Esophagus muscularis mucosa (tissue), 4 donors: ENCODE measurements at regions not wholly inside any gene's neighbourhood (a gene's known extent, or its start where the extent isn't known, plus 50 kb on each side); places are given as distances from the start of the nearest gene placed in this dataset.

Source experiments
- DNase-seq: peaks from one replicate; pipeline ENCODE4 v3.0.0-alpha.2; 2017; ENCODE audit errors: extremely low spot score
- H3K27ac ChIP-seq, 4 donors: fragments of 200-600 bp; sonication (generic); replicated peaks in 1 of 4; 1 replicate in 3 of 4; 2 replicates in 1 of 4; pipeline ENCODE4 v1.5.1; 2016 to 2019; ENCODE audit warnings: mild to moderate bottlenecking in 1 of 4
- H3K27me3 ChIP-seq, 4 donors: fragments of 200-600 bp; sonication (generic); one replicate each; pipeline versions ENCODE4 v1.5.1 to v1.6.0; 2016 to 2019
- H3K36me3 ChIP-seq, 4 donors: fragments of 200-600 bp; sonication (generic); one replicate each; pipeline ENCODE4 v1.5.1; 2016 to 2019
- H3K4me1 ChIP-seq, 4 donors: fragments of 200-600 bp; sonication (generic); one replicate each; pipeline ENCODE4 v1.5.1; 2016 to 2019
- H3K4me3 ChIP-seq, 4 donors: fragments of 200-600 bp; sonication (generic); 1 replicate in 2 of 4; 2 replicates in 2 of 4; pipeline ENCODE4 v1.5.1; 2016 to 2019; ENCODE audit warnings: mild to moderate bottlenecking in 4 of 4, moderate library complexity in 1 of 4
- H3K9me3 ChIP-seq, 4 donors: fragments of 200-600 bp; sonication (generic); 1 replicate in 3 of 4; 2 replicates in 1 of 4; pipeline ENCODE4 v1.5.1; 2016 to 2019
- EP300 ChIP-seq: sonication (generic); formaldehyde crosslinking; IDR thresholded peaks from one replicate; pipeline ENCODE4 v1.6.1; 2017; ENCODE audit warnings: antibody characterized with exemption
- POLR2A ChIP-seq: fragments of 450-650 bp; IDR thresholded peaks from one replicate; pipeline ENCODE4 v1.6.1; 2017; ENCODE audit warnings: antibody characterized with exemption, moderate library complexity, mild to moderate bottlenecking, low read depth
- POLR2AphosphoS5 ChIP-seq, 2 donors: sonication (generic); formaldehyde crosslinking; IDR thresholded peaks; one replicate each; pipeline ENCODE4 v1.6.1; 2017; ENCODE audit warnings: antibody characterized with exemption in 2 of 2
- WGBS: methylation state at CpG from one replicate; pipeline ENCODE4 v1.1.5; 2018; 5-methylcytosine and 5-hydroxymethylcytosine counted together
- intact Hi-C: fragments of 100-400 bp; cut with DNase I; formaldehyde crosslinking; loops from one replicate; pipeline ENCODE4 v1.15.1; 2023
- TF ChIP-seq, protein P1 (sequence below), 3 experiments: fragments of 200-600 bp in 2 of 3; fragments of 450-650 bp in 1 of 3; sonication (generic) in 2 of 3; IDR thresholded peaks; one replicate each; pipeline ENCODE4 v1.5.1; 2017 to 2019; ENCODE audit warnings: antibody characterized with exemption in 3 of 3, mild to moderate bottlenecking in 2 of 3, moderate library complexity in 1 of 3

DNA sequence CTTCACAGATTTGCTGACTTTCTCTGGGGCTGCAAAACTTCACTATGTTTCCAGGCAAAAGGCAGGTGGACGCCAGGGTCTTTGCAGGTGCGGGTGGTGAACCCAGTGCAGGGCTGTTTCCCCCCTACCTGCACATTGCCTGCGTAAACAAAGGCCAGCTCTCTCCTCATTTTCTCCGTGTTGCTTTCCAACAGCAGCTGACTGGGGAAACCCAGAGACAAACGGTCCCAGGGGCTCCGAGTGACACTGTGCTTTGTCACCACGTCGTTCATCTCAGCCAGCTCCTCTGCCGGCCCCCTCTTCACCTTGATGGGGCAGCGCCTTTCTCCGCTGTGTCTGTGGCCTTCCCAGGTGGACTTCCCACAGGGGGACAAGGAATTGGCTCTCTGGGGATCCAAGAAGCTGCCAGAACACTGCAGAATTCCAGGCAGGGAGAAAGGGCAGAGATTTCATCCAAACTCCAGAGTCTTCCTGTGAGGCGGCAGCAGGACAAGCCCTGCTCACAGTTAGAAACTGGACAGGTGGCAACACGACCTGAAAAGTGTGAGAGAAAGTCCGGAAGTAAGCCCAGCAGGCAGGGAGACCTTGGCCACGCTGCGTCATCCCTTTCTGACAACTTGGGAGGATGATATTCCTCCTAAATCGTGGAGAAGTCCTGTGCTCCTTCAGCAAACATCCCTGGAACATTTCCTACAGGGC, 1493.7 kb downstream of the TBC1D22A start:
- 57% methylated on average over 16 of the region's 17 CpGs for WGBS

DNA sequence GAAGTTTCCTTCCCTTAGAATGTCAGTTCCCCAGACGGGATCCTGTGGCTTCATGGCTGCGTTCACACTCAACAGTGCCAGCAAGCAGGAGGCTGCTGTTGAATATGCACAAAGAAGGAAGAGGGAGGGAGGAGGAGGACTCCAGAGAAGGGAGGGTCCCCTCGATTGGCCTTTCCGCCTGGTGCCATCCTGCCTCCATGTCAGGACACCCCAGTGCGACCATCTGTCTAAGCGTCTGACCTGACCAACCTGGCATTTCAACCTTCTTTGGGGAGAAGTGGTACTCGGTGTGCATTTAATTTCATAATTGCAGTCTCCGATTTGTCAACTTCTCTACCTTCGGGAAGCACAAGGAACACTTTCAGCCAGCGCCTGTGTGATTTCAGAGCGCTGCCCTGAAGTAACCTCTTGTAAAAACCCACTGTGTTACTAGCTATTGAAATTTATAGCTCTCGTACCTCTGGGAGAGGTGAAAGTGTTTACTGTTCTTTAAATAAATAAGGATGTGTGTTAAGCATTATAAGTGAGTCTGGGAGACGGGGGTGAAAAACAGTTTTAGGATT, 1491.9 kb downstream of the TBC1D22A start:
- intact Hi-C loops: no loop called here
- Histone ChIP-seq H3K4me1 (no peaks in the 10 kb centered on the region), H3K9me3 (no peaks in the 10 kb centered on the region), H3K27ac (no peak overlapping the region), H3K27me3 (peaks cover 0 to 71% (median 0%) of the 10 kb centered on the region in 4 donors), H3K4me3 (no peak overlapping the region), H3K36me3 (no peaks in the 10 kb centered on the region)
- 18% methylated on average over 13 of the region's 13 CpGs for WGBS
- DNase-seq: no peak
- TF ChIP-seq POLR2A (no peak), EP300 (no peak), POLR2AphosphoS5 (IDR thresholded peaks at IDR 0.05) (no peak)
- TF ChIP-seq, protein P1, sequence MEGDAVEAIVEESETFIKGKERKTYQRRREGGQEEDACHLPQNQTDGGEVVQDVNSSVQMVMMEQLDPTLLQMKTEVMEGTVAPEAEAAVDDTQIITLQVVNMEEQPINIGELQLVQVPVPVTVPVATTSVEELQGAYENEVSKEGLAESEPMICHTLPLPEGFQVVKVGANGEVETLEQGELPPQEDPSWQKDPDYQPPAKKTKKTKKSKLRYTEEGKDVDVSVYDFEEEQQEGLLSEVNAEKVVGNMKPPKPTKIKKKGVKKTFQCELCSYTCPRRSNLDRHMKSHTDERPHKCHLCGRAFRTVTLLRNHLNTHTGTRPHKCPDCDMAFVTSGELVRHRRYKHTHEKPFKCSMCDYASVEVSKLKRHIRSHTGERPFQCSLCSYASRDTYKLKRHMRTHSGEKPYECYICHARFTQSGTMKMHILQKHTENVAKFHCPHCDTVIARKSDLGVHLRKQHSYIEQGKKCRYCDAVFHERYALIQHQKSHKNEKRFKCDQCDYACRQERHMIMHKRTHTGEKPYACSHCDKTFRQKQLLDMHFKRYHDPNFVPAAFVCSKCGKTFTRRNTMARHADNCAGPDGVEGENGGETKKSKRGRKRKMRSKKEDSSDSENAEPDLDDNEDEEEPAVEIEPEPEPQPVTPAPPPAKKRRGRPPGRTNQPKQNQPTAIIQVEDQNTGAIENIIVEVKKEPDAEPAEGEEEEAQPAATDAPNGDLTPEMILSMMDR (IDR thresholded peaks at IDR 0.05): no peak

More for the DNA sequence above, 1493.7 kb downstream of the TBC1D22A start:
- H3K36me3 ChIP-seq: no peaks in the 10 kb centered on the region
- no peaks in the 10 kb centered on the region for H3K4me1 ChIP-seq
- peaks cover 0 to 58% (median 0%) of the 10 kb centered on the region in 4 donors for H3K27me3 ChIP-seq
- no peaks in the 10 kb centered on the region for H3K9me3 ChIP-seq
- no peak overlapping the region for H3K27ac ChIP-seq
- H3K4me3 ChIP-seq: no peak overlapping the region
- intact Hi-C loops: no loop called here
- no peak for TF ChIP-seq POLR2AphosphoS5 (IDR thresholded peaks at IDR 0.05)
- DNase-seq: no peak

DNA sequence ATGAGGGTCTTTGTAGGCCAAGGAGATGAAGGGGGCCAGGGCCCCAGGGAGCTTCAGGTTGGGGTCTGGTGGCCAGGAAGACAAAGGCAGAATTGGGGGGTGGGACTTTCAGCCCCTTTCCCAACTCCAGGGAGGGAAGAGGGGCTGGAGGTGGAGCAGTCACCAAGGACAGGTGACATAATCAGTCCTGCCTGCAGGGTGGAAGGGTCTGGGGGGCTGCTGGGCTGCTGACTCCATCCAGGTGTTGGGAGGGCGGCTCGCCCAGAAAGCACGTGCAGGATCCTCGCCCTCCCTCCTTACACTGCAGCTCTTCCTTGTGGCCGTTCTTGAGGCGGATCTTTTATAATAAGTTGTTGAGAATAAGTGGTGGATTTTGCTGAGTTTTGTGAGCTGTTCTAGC, 1491.1 kb downstream of the TBC1D22A start:
- DNase-seq: no peak
- WGBS: 69% methylated on average over 3 of the region's 6 CpGs
- intact Hi-C loops: no loop called here

DNA sequence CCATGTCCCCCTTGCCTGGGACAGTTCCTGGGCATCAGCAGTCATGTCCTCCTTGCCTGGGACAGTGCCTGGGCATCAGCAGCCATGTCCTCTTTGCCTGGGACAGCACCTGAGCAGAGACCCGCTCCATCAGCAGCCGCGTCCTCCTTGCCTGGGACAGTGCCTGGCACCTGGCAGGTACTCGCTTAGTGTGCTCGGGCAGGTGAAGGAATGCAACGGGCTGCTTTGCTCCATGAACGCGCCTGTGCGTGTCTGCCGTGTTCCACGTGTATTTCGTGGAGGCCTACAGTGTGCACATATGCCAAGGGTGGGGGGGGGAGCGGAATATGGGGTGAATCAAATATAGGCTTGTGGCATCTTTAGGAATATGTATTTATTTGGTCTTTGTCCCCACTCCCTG, 1490.7 kb downstream of the TBC1D22A start:
- H3K9me3 ChIP-seq: no peaks in the 10 kb centered on the region
- no peaks in the 10 kb centered on the region for H3K36me3 ChIP-seq
- intact Hi-C loops: no loop called here
- no peak for DNase-seq
- H3K27me3 ChIP-seq: peaks cover 0 to 72% (median 0%) of the 10 kb centered on the region in 4 donors
- 78% methylated on average over 9 of the region's 13 CpGs for WGBS
- no peak overlapping the region for H3K27ac ChIP-seq
- no peak for TF ChIP-seq EP300
- TF ChIP-seq, protein P1 (IDR thresholded peaks at IDR 0.05): no peak
- no peak for TF ChIP-seq POLR2AphosphoS5 (IDR thresholded peaks at IDR 0.05)
- no peak for TF ChIP-seq POLR2A
- H3K4me3 ChIP-seq: no peak overlapping the region
- no peaks in the 10 kb centered on the region for H3K4me1 ChIP-seq

More for the DNA sequence above, 1491.1 kb downstream of the TBC1D22A start:
- Histone ChIP-seq H3K27ac (no peak overlapping the region), H3K9me3 (no peaks in the 10 kb centered on the region), H3K27me3 (peaks cover 0 to 71% (median 0%) of the 10 kb centered on the region in 4 donors), H3K4me3 (no peak overlapping the region), H3K4me1 (no peaks in the 10 kb centered on the region), H3K36me3 (no peaks in the 10 kb centered on the region)
- TF ChIP-seq POLR2AphosphoS5 (IDR thresholded peaks at IDR 0.05): no peak
- TF ChIP-seq EP300: no peak
- TF ChIP-seq, protein P1 (IDR thresholded peaks at IDR 0.05): no peak

DNA sequence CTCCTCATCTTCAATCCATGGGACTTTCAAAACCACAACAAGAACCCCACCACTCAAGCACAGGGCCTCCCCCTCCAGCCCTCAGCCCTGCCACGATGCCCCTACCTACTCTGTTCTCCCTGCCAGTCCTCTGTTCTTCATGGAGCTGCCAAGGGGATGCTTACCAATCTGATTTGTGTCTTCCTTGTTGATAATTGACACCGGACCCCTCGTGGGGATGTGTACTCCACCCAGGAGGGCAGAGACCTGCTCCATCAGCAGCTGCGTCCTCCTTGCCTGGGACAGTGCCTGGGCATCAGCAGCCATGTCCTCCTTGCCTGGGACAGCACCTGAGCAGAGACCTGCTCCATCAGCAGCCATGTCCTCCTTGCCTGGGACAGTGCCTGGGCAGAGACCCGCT, 1489.2 kb downstream of the TBC1D22A start:
- no peak overlapping the region for H3K4me3 ChIP-seq
- peaks cover 0 to 67% (median 0%) of the 10 kb centered on the region in 4 donors for H3K27me3 ChIP-seq
- no peak for TF ChIP-seq POLR2AphosphoS5 (IDR thresholded peaks at IDR 0.05)
- TF ChIP-seq, protein P1 (IDR thresholded peaks at IDR 0.05): no peak
- TF ChIP-seq EP300: no peak
- TF ChIP-seq POLR2A: no peak
- H3K27ac ChIP-seq: no peak overlapping the region
- H3K9me3 ChIP-seq: no peaks in the 10 kb centered on the region
- H3K4me1 ChIP-seq: no peaks in the 10 kb centered on the region
- intact Hi-C loops: no loop called here
- no peaks in the 10 kb centered on the region for H3K36me3 ChIP-seq
- no peak for DNase-seq
- 77% methylated on average over 4 of the region's 5 CpGs for WGBS
